HFFc6 (cell line): ENCODE measurements at regions not wholly inside any gene's neighbourhood (a gene's known extent, or its start where the extent isn't known, plus 50 kb on each side); places are given as distances from the start of the nearest gene placed in this dataset.
"Not testable (repeated sequence)": the region's sequence is repeated elsewhere in the genome, so short reads cannot be mapped to it uniquely, and the experiment has no call there.

Source experiments
- DNase-seq: peaks from one replicate; pipeline ENCODE4 v3.0.0-alpha.2; 2018
- H3K27ac Mint-ChIP-seq: 2 replicates; pipeline ENCODE4 v1.8.0; 2020; ENCODE audit warnings: mild to moderate bottlenecking, mixed read lengths
- H3K27me3 Mint-ChIP-seq: 2 replicates; pipeline ENCODE4 v1.8.0; 2021; ENCODE audit warnings: mild to moderate bottlenecking, moderate library complexity, mixed read lengths; ENCODE audit not compliant: insufficient read depth
- H3K36me3 Mint-ChIP-seq: 2 replicates; pipeline ENCODE4 v1.8.0; 2021; ENCODE audit warnings: low read depth, mixed read lengths
- H3K4me1 Mint-ChIP-seq: 2 replicates; pipeline ENCODE4 v1.8.0; 2020; ENCODE audit warnings: low read depth, mixed read lengths
- H3K4me3 Mint-ChIP-seq: 2 replicates; pipeline ENCODE4 v1.8.0; 2020; ENCODE audit warnings: mild to moderate bottlenecking, moderate library complexity, mixed read lengths
- H3K9me3 Mint-ChIP-seq: 2 replicates; pipeline ENCODE4 v1.8.0; 2020; ENCODE audit warnings: mild to moderate bottlenecking, mixed read lengths
- TF ChIP-seq, protein P1 (sequence below): fragments of 200-600 bp; sonication (generic); IDR thresholded peaks from 2 replicates; pipeline ENCODE4 v1.5.0; 2021; ENCODE audit warnings: antibody characterized with exemption, mild to moderate bottlenecking

- peak; percentile 10 for DNase-seq
- H3K27me3 Mint-ChIP-seq = no peaks in the 10 kb centered on the region
- TF ChIP-seq, protein P1, sequence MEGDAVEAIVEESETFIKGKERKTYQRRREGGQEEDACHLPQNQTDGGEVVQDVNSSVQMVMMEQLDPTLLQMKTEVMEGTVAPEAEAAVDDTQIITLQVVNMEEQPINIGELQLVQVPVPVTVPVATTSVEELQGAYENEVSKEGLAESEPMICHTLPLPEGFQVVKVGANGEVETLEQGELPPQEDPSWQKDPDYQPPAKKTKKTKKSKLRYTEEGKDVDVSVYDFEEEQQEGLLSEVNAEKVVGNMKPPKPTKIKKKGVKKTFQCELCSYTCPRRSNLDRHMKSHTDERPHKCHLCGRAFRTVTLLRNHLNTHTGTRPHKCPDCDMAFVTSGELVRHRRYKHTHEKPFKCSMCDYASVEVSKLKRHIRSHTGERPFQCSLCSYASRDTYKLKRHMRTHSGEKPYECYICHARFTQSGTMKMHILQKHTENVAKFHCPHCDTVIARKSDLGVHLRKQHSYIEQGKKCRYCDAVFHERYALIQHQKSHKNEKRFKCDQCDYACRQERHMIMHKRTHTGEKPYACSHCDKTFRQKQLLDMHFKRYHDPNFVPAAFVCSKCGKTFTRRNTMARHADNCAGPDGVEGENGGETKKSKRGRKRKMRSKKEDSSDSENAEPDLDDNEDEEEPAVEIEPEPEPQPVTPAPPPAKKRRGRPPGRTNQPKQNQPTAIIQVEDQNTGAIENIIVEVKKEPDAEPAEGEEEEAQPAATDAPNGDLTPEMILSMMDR = no peak
- peaks cover 35% of the 10 kb centered on the region for H3K4me1 Mint-ChIP-seq
- H3K36me3 Mint-ChIP-seq = peaks cover 23% of the 10 kb centered on the region
- H3K9me3 Mint-ChIP-seq = peaks cover 19% of the 10 kb centered on the region
- H3K27ac Mint-ChIP-seq = peak overlapping the region; percentile 41; the same call in 1 of the 2 replicates
- H3K4me3 Mint-ChIP-seq = 0 out of 2 replicates have a peak overlapping the region, but pooled peaks have one; percentile 2
Observed at GRCh38 chr1:221574529-221574928, 167.4 kb downstream of the DUSP10 start.

DNA sequence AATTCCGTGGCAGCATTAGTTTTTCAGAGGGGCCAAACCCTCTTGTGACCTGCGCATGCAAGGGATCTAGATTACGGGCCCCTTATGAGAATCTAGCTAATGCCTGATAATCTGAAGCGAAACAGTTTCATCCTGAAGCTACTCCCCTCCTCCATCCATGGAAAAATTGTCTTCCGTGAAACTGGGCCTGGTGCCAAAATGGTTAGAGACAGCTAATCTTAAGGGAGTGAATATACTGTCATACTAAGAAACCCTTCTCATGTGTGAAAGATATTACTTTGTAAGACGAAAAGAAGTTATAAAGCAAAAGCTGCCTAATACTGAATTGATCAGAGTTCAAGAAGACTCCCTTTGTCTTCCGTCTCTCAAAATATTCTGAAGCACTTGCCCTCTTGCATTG is 166.3 kb downstream of the DUSP10 start:
- Mint-ChIP-seq H3K27ac (no peak overlapping the region), H3K36me3 (peaks cover 23% of the 10 kb centered on the region), H3K27me3 (no peaks in the 10 kb centered on the region), H3K4me3 (no peak overlapping the region), H3K4me1 (peaks cover 35% of the 10 kb centered on the region), H3K9me3 (peaks cover 19% of the 10 kb centered on the region)
- no peak for DNase-seq
- TF ChIP-seq, protein P1 = no peak

DNA sequence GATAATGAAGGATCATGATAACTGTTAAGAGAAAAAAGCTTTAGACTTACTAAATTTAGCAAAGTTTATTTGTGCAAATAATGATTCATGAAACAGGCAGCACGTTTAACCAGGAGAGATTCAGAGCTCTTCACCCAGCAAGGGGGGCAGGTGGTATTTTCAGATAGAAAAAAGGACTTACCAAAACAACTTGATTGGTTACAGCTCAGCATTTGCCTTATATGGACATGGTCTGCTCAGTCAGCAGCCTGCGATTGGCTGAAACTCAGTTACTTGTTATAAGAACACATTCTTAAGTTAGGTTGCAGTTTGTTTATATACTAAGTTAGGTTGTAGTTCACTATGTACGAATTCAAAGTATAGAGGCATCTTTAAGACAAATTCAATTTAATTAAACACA is 165.6 kb downstream of the DUSP10 start:
- Mint-ChIP-seq H3K4me3 (peak overlapping the region; percentile 39), H3K9me3 (peaks cover 19% of the 10 kb centered on the region), H3K27me3 (no peaks in the 10 kb centered on the region), H3K36me3 (peaks cover 23% of the 10 kb centered on the region), H3K27ac (peak overlapping the region; percentile 65), H3K4me1 (peaks cover 35% of the 10 kb centered on the region)
- peak; percentile 79 for DNase-seq
- TF ChIP-seq, protein P1 = no peak

DNA sequence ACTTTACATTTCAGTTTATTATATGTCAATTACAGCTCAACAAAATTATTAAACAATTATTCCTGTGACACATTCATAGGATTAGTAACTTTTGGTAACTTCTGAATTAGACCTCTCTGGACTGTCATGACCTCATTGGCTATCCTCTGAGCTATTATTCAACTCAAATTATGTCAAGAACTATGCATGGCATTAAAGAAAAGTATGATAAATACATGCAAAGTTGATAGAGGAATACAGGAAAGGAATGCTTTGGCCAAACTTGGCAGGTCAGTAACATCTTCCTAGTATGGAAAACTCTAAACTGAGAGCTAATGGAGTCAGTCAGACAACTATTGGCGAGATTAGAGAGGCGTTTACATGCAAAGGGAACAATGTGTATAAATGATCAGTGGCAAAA is 158.4 kb downstream of the DUSP10 start:
- H3K4me1 Mint-ChIP-seq = peaks cover 10% of the 10 kb centered on the region
- H3K36me3 Mint-ChIP-seq = 0 out of 2 replicates have a peak, but pooled peaks cover 6% of the 10 kb centered on the region
- TF ChIP-seq, protein P1 = no peak
- H3K9me3 Mint-ChIP-seq = no peaks in the 10 kb centered on the region
- H3K27me3 Mint-ChIP-seq = no peaks in the 10 kb centered on the region
- DNase-seq = no peak
- H3K4me3 Mint-ChIP-seq = no peak overlapping the region
- no peak overlapping the region for H3K27ac Mint-ChIP-seq

DNA sequence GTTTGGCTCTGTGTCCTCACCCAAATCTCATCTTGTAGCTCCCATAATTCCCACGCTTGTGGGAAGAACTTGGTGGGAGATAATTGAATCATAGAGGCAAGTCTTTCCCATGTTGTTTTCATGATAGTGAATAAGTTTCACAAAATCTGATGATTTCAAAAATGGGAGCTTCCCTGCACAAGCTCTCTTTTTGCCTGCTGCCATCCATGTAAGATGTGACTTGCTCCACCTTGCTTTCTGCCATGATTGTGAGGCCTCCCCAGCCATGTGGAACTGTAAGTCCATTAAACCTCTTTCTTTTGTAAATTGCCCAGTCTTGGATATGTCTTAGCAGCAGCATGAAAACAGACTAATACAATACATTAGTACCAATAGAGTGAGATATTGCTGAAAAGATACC is 154.9 kb downstream of the DUSP10 start:
- H3K27me3 Mint-ChIP-seq, H3K4me3 Mint-ChIP-seq, DNase-seq, H3K27ac Mint-ChIP-seq, H3K36me3 Mint-ChIP-seq, H3K9me3 Mint-ChIP-seq: not testable (repeated sequence)
- peaks cover 10% of the 10 kb centered on the region for H3K4me1 Mint-ChIP-seq

- not testable (repeated sequence) for H3K36me3 Mint-ChIP-seq, H3K4me3 Mint-ChIP-seq, H3K9me3 Mint-ChIP-seq
Observed at GRCh38 chr1:221591250-221591649, 150.6 kb downstream of the DUSP10 start.

GRCh38 chr1:221594576-221594975 is 147.3 kb downstream of the DUSP10 start:
- Mint-ChIP-seq H3K27me3 (peaks cover 3% of the 10 kb centered on the region; the same call in 1 of the 2 replicates), H3K27ac (no peak overlapping the region), H3K4me1 (no peaks in the 10 kb centered on the region), H3K36me3 (no peaks in the 10 kb centered on the region), H3K9me3 (no peaks in the 10 kb centered on the region), H3K4me3 (no peak overlapping the region)
- no peak for DNase-seq
- TF ChIP-seq, protein P1 = no peak

More at GRCh38 chr1:221591250-221591649, 150.6 kb downstream of the DUSP10 start:
- H3K27ac Mint-ChIP-seq, DNase-seq, H3K27me3 Mint-ChIP-seq, H3K4me1 Mint-ChIP-seq: not testable (repeated sequence)
